ENCODE measurements at regions not wholly inside any gene's neighbourhood (a gene's known extent, or its start where the extent isn't known, plus 50 kb on each side); places are given as distances from the start of the nearest gene placed in this dataset.

DNA sequence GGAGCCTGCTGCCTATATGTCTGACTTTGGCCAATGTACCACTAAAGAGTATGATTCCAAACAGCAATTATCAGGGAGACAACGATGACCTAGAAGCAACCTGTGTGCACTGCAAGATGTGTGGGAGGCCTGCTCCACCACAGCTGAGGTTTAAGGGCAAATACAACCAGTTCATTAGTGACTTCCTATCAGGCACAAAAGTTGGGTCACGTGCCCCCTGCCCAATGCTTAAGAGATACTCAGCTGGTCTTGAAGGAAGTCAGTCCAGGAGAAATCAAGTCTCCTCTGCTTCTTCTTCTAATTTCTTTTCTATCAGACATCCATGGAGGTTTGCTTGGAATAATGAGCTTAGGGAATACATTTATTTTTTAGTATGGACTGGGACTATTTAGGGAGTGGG is 296.0 kb downstream of the HLX start:
- Histone ChIP-seq H3K27me3 (ENCODE audit: control insufficient read depth, extremely low read depth, insufficient read depth, low read length) (no peaks in the 10 kb centered on the region), H3K4me1 (ENCODE audit: control insufficient read depth, extremely low read depth, insufficient read depth, low read length) (no peaks in the 10 kb centered on the region), H4K20me1 (ENCODE audit: control insufficient read depth, extremely low read depth, insufficient read depth, low read length) (no peaks in the 10 kb centered on the region), H3K27ac (ENCODE audit: control insufficient read depth, insufficient read depth, low read length) (no peak overlapping the region), H3K9ac (ENCODE audit: control insufficient read depth, extremely low read depth, insufficient read depth, low read length) (no peak overlapping the region), H3K4me2 (ENCODE audit: control insufficient read depth, extremely low read depth, insufficient read depth, low read depth, low read length) (no peak overlapping the region), H3K79me2 (ENCODE audit: control insufficient read depth, insufficient read depth, low read length) (no peaks in the 10 kb centered on the region), H3K4me3 (ENCODE audit: control insufficient read depth in 2 of 3, extremely low read depth in 1 of 3, insufficient read depth in 2 of 3, low read depth in 1 of 3, low read length in 3 of 3) (no peak overlapping the region), H3K9me1 (ENCODE audit: control insufficient read depth, extremely low read depth, insufficient read depth, low read length) (no peaks in the 10 kb centered on the region), H2AFZ (ENCODE audit: control insufficient read depth, low read length) (no peak overlapping the region), H3K36me3 (ENCODE audit: control insufficient read depth in 2 of 2, extremely low read depth in 1 of 2, insufficient read depth in 2 of 2, low read length in 2 of 2) (no peaks in the 10 kb centered on the region), H3K9me3 (ENCODE audit: control insufficient read depth, low read depth, low read length) (no peaks in the 10 kb centered on the region)
- dilution Hi-C loops (cut with MboI; ENCODE audit: extremely low pct_ligation_motif_present, low sequenced_read_pairs), result no loop called here
- no peak for FAIRE-seq
- TF ChIP-seq EZH2 (IDR thresholded peaks at IDR 0.05; ENCODE audit: low read length) (no peak), CTCF (optimal IDR thresholded peaks at IDR 0.05 in 1 of 3, IDR thresholded peaks at IDR 0.05 in 1 of 3, conservative IDR thresholded peaks at IDR 0.05 in 1 of 3; ENCODE audit: extremely low read depth in 1 of 3, insufficient read depth in 2 of 3, low read length in 3 of 3) (no peak)
- no peak for DNase-seq (ENCODE audit: low read depth, low spot score)

GRCh38 chr1:221180704-221181368 is 301.6 kb downstream of the HLX start:
- Histone ChIP-seq H3K27me3 (ENCODE audit: control insufficient read depth, extremely low read depth, insufficient read depth, low read length) (no peaks in the 10 kb centered on the region), H4K20me1 (ENCODE audit: control insufficient read depth, extremely low read depth, insufficient read depth, low read length) (no peaks in the 10 kb centered on the region), H3K4me2 (ENCODE audit: control insufficient read depth, extremely low read depth, insufficient read depth, low read depth, low read length) (no peak overlapping the region), H3K4me3 (ENCODE audit: control insufficient read depth in 2 of 3, extremely low read depth in 1 of 3, insufficient read depth in 2 of 3, low read depth in 1 of 3, low read length in 3 of 3) (no peak overlapping the region), H3K9ac (ENCODE audit: control insufficient read depth, extremely low read depth, insufficient read depth, low read length) (no peak overlapping the region), H2AFZ (ENCODE audit: control insufficient read depth, low read length) (no peak overlapping the region), H3K27ac (ENCODE audit: control insufficient read depth, insufficient read depth, low read length) (no peak overlapping the region), H3K36me3 (ENCODE audit: control insufficient read depth in 2 of 2, extremely low read depth in 1 of 2, insufficient read depth in 2 of 2, low read length in 2 of 2) (no peaks in the 10 kb centered on the region), H3K4me1 (ENCODE audit: control insufficient read depth, extremely low read depth, insufficient read depth, low read length) (no peaks in the 10 kb centered on the region), H3K9me3 (ENCODE audit: control insufficient read depth, low read depth, low read length) (no peaks in the 10 kb centered on the region), H3K9me1 (ENCODE audit: control insufficient read depth, extremely low read depth, insufficient read depth, low read length) (no peaks in the 10 kb centered on the region), H3K79me2 (ENCODE audit: control insufficient read depth, insufficient read depth, low read length) (no peaks in the 10 kb centered on the region)
- DNase-seq (ENCODE audit: low read depth, low spot score) (no peak), FAIRE-seq (no peak)
- TF ChIP-seq EZH2 (IDR thresholded peaks at IDR 0.05; ENCODE audit: low read length), result no peak
- TF ChIP-seq CTCF (optimal IDR thresholded peaks at IDR 0.05 in 1 of 3, IDR thresholded peaks at IDR 0.05 in 1 of 3, conservative IDR thresholded peaks at IDR 0.05 in 1 of 3; ENCODE audit: extremely low read depth in 1 of 3, insufficient read depth in 2 of 3, low read length in 3 of 3), result no peak
- dilution Hi-C loops (cut with MboI; ENCODE audit: extremely low pct_ligation_motif_present, low sequenced_read_pairs), result no loop called here
